ENCODE measurements at regions not wholly inside any gene's neighbourhood (a gene's known extent, or its start where the extent isn't known, plus 50 kb on each side); places are given as distances from the start of the nearest gene placed in this dataset.

DNA sequence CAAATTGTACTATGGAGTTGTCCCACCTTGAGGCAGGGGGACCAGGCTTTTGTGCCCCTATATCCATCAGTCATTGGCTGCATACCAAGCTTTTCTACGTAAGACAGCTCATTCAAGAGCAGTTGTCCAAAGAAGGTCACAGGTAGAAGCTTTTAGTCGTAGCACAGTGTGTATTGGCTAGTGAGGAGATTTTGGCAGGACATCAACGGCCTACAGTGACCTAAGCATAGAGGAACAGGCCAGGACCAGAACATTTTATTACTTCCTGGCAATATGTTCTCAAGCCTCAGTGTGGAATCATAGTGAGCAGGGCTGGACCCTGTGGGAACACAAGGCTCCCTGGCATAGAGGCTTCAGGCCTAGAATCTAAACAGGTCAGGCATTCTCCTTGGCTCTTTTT lies 105.4 kb upstream of the ANKRD28 start:
- TF ChIP-seq POLR2A (IDR thresholded peaks at IDR 0.05), result no peak
- TF ChIP-seq, protein P1, sequence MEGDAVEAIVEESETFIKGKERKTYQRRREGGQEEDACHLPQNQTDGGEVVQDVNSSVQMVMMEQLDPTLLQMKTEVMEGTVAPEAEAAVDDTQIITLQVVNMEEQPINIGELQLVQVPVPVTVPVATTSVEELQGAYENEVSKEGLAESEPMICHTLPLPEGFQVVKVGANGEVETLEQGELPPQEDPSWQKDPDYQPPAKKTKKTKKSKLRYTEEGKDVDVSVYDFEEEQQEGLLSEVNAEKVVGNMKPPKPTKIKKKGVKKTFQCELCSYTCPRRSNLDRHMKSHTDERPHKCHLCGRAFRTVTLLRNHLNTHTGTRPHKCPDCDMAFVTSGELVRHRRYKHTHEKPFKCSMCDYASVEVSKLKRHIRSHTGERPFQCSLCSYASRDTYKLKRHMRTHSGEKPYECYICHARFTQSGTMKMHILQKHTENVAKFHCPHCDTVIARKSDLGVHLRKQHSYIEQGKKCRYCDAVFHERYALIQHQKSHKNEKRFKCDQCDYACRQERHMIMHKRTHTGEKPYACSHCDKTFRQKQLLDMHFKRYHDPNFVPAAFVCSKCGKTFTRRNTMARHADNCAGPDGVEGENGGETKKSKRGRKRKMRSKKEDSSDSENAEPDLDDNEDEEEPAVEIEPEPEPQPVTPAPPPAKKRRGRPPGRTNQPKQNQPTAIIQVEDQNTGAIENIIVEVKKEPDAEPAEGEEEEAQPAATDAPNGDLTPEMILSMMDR (IDR thresholded peaks at IDR 0.05), result no peak

All from lower leg skin (tissue), 3 donors.